ENCODE measurements at regions not wholly inside any gene's neighbourhood (a gene's known extent, or its start where the extent isn't known, plus 50 kb on each side); places are given as distances from the start of the nearest gene placed in this dataset.

GRCh38 chr10:131775833-131776232 lies 125.0 kb upstream of the PPP2R2D start:
- no peak for TF ChIP-seq GATA2 (IDR thresholded peaks at IDR 0.05; ENCODE audit: low read depth, low read length)
- no peak for TF ChIP-seq GATA3 (IDR thresholded peaks at IDR 0.05; ENCODE audit: low read depth, low read length)

All from SH-SY5Y (cell line).